ENCODE measurements at regions not wholly inside any gene's neighbourhood (a gene's known extent, or its start where the extent isn't known, plus 50 kb on each side); places are given as distances from the start of the nearest gene placed in this dataset.

- no peak for DNase-seq
These were observed 400.7 kb upstream of the TNP1 start for GRCh38 chr2:217260441-217261115.

GRCh38 chr2:217258170-217258569 lies 398.3 kb upstream of the TNP1 start:
- no peak for DNase-seq

GRCh38 chr2:217256251-217256650 lies 396.4 kb upstream of the TNP1 start:
- no peak for DNase-seq

- DNase-seq = no peak
These were observed 394.2 kb upstream of the TNP1 start for GRCh38 chr2:217254111-217254510.

GRCh38 chr2:217252181-217252580 lies 392.3 kb upstream of the TNP1 start:
- DNase-seq = no peak

GRCh38 chr2:217250013-217250524 lies 390.2 kb upstream of the TNP1 start:
- no peak for DNase-seq

- no peak for DNase-seq
These were observed 389.5 kb upstream of the TNP1 start for GRCh38 chr2:217249121-217250012.

GRCh38 chr2:217248312-217248935 lies 388.6 kb upstream of the TNP1 start:
- peak; percentile 85 for DNase-seq

- DNase-seq = peak; percentile 33
These were observed 387.6 kb upstream of the TNP1 start for GRCh38 chr2:217247476-217247875.

GRCh38 chr2:217246108-217246507 lies 386.2 kb upstream of the TNP1 start:
- DNase-seq = no peak

GRCh38 chr2:217244815-217245214 lies 385.0 kb upstream of the TNP1 start:
- no peak for DNase-seq

- no peak for DNase-seq
These were observed 383.1 kb upstream of the TNP1 start for GRCh38 chr2:217242947-217243346.

GRCh38 chr2:217231724-217232123 lies 371.9 kb upstream of the TNP1 start:
- no peak for DNase-seq

GRCh38 chr2:217231212-217231611 lies 371.3 kb upstream of the TNP1 start:
- DNase-seq = no peak

- DNase-seq = no peak
These were observed 368.9 kb upstream of the TNP1 start for GRCh38 chr2:217228732-217229131.

GRCh38 chr2:217227794-217228193 lies 367.9 kb upstream of the TNP1 start:
- DNase-seq = no peak

GRCh38 chr2:217225596-217225995 lies 365.7 kb upstream of the TNP1 start:
- DNase-seq = no peak

GRCh38 chr2:217223222-217223930 lies 363.5 kb upstream of the TNP1 start:
- DNase-seq = no peak

- DNase-seq = no peak
These were observed 362.5 kb upstream of the TNP1 start for GRCh38 chr2:217222309-217222910.

- no peak for DNase-seq
These were observed 360.6 kb upstream of the TNP1 start for GRCh38 chr2:217220228-217221013.

- no peak for DNase-seq
These were observed 359.3 kb upstream of the TNP1 start for GRCh38 chr2:217219164-217219520.

All from SHP77 treated with DMSO at 0.1 percent for 48 hours (cell line).